ENCODE measurements at regions not wholly inside any gene's neighbourhood (a gene's known extent, or its start where the extent isn't known, plus 50 kb on each side); places are given as distances from the start of the nearest gene placed in this dataset.

DNA sequence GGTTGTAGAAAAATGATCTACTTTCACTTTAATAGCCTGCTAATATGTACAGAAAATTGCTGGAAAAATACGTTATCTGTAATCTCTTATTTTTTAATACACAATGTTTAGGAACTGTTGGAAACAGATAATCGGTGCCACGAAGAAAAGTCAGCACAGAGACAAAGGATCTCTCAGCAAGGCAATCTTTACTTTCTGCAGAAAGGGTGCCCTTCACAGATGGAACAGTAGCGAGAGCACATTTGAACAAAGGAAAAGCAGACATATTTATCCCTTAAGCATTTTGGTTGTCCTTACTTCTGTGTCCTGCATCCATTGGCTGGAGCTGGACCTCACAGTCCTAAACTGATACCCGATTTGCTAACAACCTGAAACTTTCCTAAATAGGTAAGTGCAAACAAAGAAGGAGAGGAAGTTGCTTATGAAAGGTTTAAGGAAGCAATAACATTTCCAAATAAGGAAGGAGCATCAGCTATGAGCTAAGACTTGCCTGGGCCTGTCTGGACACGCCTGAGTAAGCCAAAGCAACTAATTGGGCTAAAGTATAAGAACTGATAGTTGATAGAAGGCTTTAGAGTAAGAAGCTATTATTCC is 640.0 kb downstream of the SH2D4B start:
- TF ChIP-seq POLR2AphosphoS5 (IDR thresholded peaks at IDR 0.05) (no peak), POLR2A (IDR thresholded peaks at IDR 0.05) (no peak)
- TF ChIP-seq, protein P1, sequence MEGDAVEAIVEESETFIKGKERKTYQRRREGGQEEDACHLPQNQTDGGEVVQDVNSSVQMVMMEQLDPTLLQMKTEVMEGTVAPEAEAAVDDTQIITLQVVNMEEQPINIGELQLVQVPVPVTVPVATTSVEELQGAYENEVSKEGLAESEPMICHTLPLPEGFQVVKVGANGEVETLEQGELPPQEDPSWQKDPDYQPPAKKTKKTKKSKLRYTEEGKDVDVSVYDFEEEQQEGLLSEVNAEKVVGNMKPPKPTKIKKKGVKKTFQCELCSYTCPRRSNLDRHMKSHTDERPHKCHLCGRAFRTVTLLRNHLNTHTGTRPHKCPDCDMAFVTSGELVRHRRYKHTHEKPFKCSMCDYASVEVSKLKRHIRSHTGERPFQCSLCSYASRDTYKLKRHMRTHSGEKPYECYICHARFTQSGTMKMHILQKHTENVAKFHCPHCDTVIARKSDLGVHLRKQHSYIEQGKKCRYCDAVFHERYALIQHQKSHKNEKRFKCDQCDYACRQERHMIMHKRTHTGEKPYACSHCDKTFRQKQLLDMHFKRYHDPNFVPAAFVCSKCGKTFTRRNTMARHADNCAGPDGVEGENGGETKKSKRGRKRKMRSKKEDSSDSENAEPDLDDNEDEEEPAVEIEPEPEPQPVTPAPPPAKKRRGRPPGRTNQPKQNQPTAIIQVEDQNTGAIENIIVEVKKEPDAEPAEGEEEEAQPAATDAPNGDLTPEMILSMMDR (IDR thresholded peaks at IDR 0.05): no peak

Data from breast epithelium (tissue), 3 donors.